HCT116 (cell line): ENCODE measurements at regions not wholly inside any gene's neighbourhood (a gene's known extent, or its start where the extent isn't known, plus 50 kb on each side); places are given as distances from the start of the nearest gene placed in this dataset.

Source experiments
- ATAC-seq: fragments of 200-7000 bp; cut with Tn5 transposase; 2 replicates; pipeline ENCODE4 v1.9.1; 2020; ENCODE audit warnings: mild to moderate bottlenecking, moderate library complexity
- BruUV-seq: library from RNA; stranded (reverse); fragments of 400-500 nt; replicated peaks from 2 replicates; lab custom pipeline; 2021; lab: Mats Ljungman, UMichigan
- CTCF ChIA-PET: fragments of 300-600 bp; sonication (Branson Sonifier 250); formaldehyde crosslinking; loops from one replicate; lab custom pipeline; 2021; ENCODE audit warnings: antibody characterized with exemption; lab: Charles Lee
- POLR2A ChIA-PET: fragments of 300-600, 350-600 bp; sonication (Branson Sonifier 250); formaldehyde crosslinking; loops from one replicate; lab custom pipeline; 2021; ENCODE audit warnings: antibody characterized with exemption; lab: Charles Lee
- RAD21 ChIA-PET, 2 experiments: fragments of 300-600 bp; sonication (Branson Sonifier 250); formaldehyde crosslinking; loops; one replicate each; lab custom pipeline; 2023; ENCODE audit warnings: low total read pairs in 2 of 2; ENCODE audit not compliant: uncharacterized antibody in 2 of 2, unreplicated experiment in 2 of 2, low non-redundant PET in 1 of 2; lab: Charles Lee
- DNase-seq: peaks from one replicate; pipeline ENCODE4 v3.0.0-alpha.2; 2010; ENCODE audit warnings: low read depth, low spot score
- H2AFZ ChIP-seq: fragments of 200-600 bp; shearing (Covaris generic), sonication (generic); 2 replicates; pipeline ENCODE4 v1.6.1; 2017; ENCODE audit warnings: low read depth, mixed run types, mixed read lengths, antibody characterized with exemption, low read length; ENCODE audit not compliant: poor library complexity, severe bottlenecking
- H3K27ac ChIP-seq: 2 replicates; pipeline ENCODE4 v1.5.1; 2012; ENCODE audit warnings: low read depth, low read length
- H3K27me3 ChIP-seq: fragments of 200-600 bp; sonication (generic); 2 replicates; pipeline ENCODE4 v1.6.1; 2016; ENCODE audit warnings: mixed run types, low read length, mixed read lengths; ENCODE audit not compliant: insufficient read depth
- H3K36me3 ChIP-seq, 2 experiments: fragments of 200-500 bp in 1 of 2; fragments of 200-600 bp in 1 of 2; sonication (Bioruptor generic) in 1 of 2; sonication (generic) in 1 of 2; 2 replicates each; pipeline versions ENCODE4 v1.5.1 to v1.6.1; 2014 to 2016; ENCODE audit warnings: low read length in 2 of 2, inconsistent platforms in 1 of 2, mixed read lengths in 1 of 2, mixed run types in 1 of 2; ENCODE audit not compliant: insufficient read depth in 2 of 2, control insufficient read depth in 1 of 2
- H3K4me1 ChIP-seq, 2 experiments: fragments of 200-600 bp in 1 of 2; sonication (generic) in 1 of 2; 2 replicates each; pipeline versions ENCODE4 v1.5.1 to v1.6.1; 2012 to 2017; ENCODE audit warnings: low read length in 2 of 2, inconsistent platforms in 1 of 2, mild to moderate bottlenecking in 1 of 2, mixed read lengths in 1 of 2, mixed run types in 1 of 2, moderate library complexity in 1 of 2; ENCODE audit not compliant: insufficient read depth in 2 of 2, control insufficient read depth in 1 of 2
- H3K4me2 ChIP-seq: fragments of 200-600 bp; sonication (generic); 2 replicates; pipeline ENCODE4 v1.6.1; 2017; ENCODE audit warnings: mixed run types, low read length, mixed read lengths
- H3K4me3 ChIP-seq, 2 experiments: fragments of 200-600 bp in 1 of 2; sonication (generic) in 1 of 2; replicated peaks in 1 of 2; 2 replicates each; pipeline ENCODE4 v1.5.1; 2011 to 2016; ENCODE audit warnings: low read length in 2 of 2, control low read depth in 1 of 2, low read depth in 1 of 2, mild to moderate bottlenecking in 1 of 2, mixed read lengths in 1 of 2, mixed run types in 1 of 2
- H3K79me2 ChIP-seq: fragments of 200-600 bp; sonication (generic); 2 replicates; pipeline ENCODE4 v1.6.1; 2017; ENCODE audit warnings: mild to moderate bottlenecking, mixed run types, low read length, moderate library complexity, mixed read lengths; ENCODE audit not compliant: insufficient read depth
- H3K9ac ChIP-seq: fragments of 200-600 bp; sonication (generic); 2 replicates; pipeline ENCODE4 v1.6.1; 2016; ENCODE audit warnings: low read length, mixed read lengths
- H3K9me2 ChIP-seq: fragments of 200-600 bp; sonication (generic), shearing (Covaris generic); 2 replicates; pipeline ENCODE4 v1.6.1; 2017; ENCODE audit warnings: mixed run types, mild to moderate bottlenecking, moderate library complexity; ENCODE audit not compliant: insufficient read depth
- H3K9me3 ChIP-seq, 2 experiments: fragments of 200-500 bp in 1 of 2; fragments of 200-600 bp in 1 of 2; sonication (Bioruptor generic) in 1 of 2; sonication (generic) in 1 of 2; 2 replicates each; pipeline ENCODE4 v1.6.1; 2014 to 2017; ENCODE audit warnings: low read length in 2 of 2, mixed read lengths in 2 of 2, inconsistent platforms in 1 of 2, low read depth in 1 of 2, mild to moderate bottlenecking in 1 of 2, mixed run types in 1 of 2, moderate library complexity in 1 of 2; ENCODE audit not compliant: control insufficient read depth in 1 of 2, insufficient read depth in 1 of 2
- H4K20me1 ChIP-seq: fragments of 200-600 bp; sonication (generic), shearing (Covaris generic); 2 replicates; pipeline ENCODE4 v1.6.1; 2017; ENCODE audit warnings: mixed run types, mild to moderate bottlenecking, moderate library complexity; ENCODE audit not compliant: insufficient read depth
- ATF3 ChIP-seq: IDR thresholded peaks from 2 replicates; pipeline ENCODE4 v1.6.1; 2012
- EGR1 ChIP-seq: IDR thresholded peaks from 2 replicates; pipeline ENCODE4 v1.6.1; 2012; ENCODE audit warnings: low read depth
- ELF1 ChIP-seq: IDR thresholded peaks from 2 replicates; pipeline ENCODE4 v1.6.1; 2012; ENCODE audit warnings: low read depth, borderline replicate concordance
- EZH2 ChIP-seq: fragments of 200-600 bp; sonication (generic); IDR thresholded peaks from 2 replicates; pipeline ENCODE4 v1.6.1; 2017; ENCODE audit warnings: antibody characterized with exemption, mixed run types
- EZH2phosphoT487 ChIP-seq: fragments of 200-600 bp; IDR thresholded peaks from 2 replicates; pipeline ENCODE4 v1.6.1; 2018; ENCODE audit warnings: antibody characterized with exemption, borderline replicate concordance
- JUND ChIP-seq: IDR thresholded peaks from 2 replicates; pipeline ENCODE4 v1.6.1; 2012
- POLR2AphosphoS5 ChIP-seq: IDR thresholded peaks from 2 replicates; pipeline ENCODE4 v1.6.1; 2011; ENCODE audit warnings: mild to moderate bottlenecking, low read depth, low read length, moderate library complexity
- REST ChIP-seq: IDR thresholded peaks from 2 replicates; pipeline ENCODE4 v1.6.1; 2012; ENCODE audit warnings: low read depth
- SIN3A ChIP-seq: IDR thresholded peaks from 2 replicates; pipeline ENCODE4 v1.6.1; 2012; ENCODE audit warnings: low read depth
- SRF ChIP-seq: IDR thresholded peaks from 2 replicates; pipeline ENCODE4 v1.6.1; 2012; ENCODE audit warnings: low read depth
- ZFX ChIP-seq: fragments of 450-650 bp; IDR thresholded peaks from 2 replicates; pipeline ENCODE4 v1.6.1; 2017
- ZNF274 ChIP-seq: fragments of 200-500 bp; sonication (Bioruptor generic); IDR thresholded peaks from 2 replicates; pipeline ENCODE4 v1.6.1; 2014; ENCODE audit warnings: mild to moderate bottlenecking, low read depth, low read length, inconsistent platforms
- intact Hi-C: fragments of 100-400 bp; cut with micrococcal nuclease; formaldehyde crosslinking; loops from 2 replicates; pipeline ENCODE4 v1.10.0; 2022
- TF ChIP-seq, protein P1 (sequence below): IDR thresholded peaks from 2 replicates; pipeline ENCODE4 v1.6.1; 2011; ENCODE audit warnings: mild to moderate bottlenecking, low read length, moderate library complexity; ENCODE audit not compliant: insufficient replicate concordance; ENCODE audit errors: extremely low read depth

DNA sequence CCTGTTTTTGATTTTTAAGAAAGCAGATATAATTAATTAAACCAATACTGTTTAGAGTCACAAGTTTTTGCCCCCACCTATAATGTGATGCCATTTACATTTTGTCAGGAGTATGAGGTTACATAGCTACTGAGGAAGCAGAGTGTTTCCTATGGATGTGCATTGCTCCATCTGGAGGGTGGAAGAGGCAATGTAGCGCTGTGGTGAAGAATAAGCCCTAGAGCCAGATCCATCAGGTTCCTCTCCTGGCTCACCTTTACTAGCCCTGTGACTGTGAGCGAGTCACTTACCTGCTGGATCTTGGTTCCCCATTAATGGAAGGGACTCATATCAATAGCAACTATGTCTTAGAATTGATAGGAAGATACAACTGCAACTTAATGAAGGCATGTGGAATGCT is 216.0 kb downstream of the GPAM start:
- no peaks in the 10 kb centered on the region for H3K9me2 ChIP-seq
- RAD21 ChIA-PET: no interaction called here
- H3K27ac ChIP-seq: no peak overlapping the region
- POLR2A ChIA-PET: no interaction called here
- no peak for TF ChIP-seq EGR1
- TF ChIP-seq REST: no peak
- no peak for TF ChIP-seq SRF
- no peak for TF ChIP-seq ZFX
- TF ChIP-seq JUND: no peak
- intact Hi-C loops: no loop called here
- H3K4me1 ChIP-seq: no peaks in the 10 kb centered on the region
- H3K36me3 ChIP-seq: no peaks in the 10 kb centered on the region
- peaks cover 22% of the 10 kb centered on the region for H3K27me3 ChIP-seq
- ATAC-seq (peak; percentile 70), DNase-seq (no peak)
- H3K9ac ChIP-seq: no peak overlapping the region
- no peaks in the 10 kb centered on the region for H3K9me3 ChIP-seq
- H3K4me2 ChIP-seq: no peak overlapping the region
- no peak overlapping the region for H3K4me3 ChIP-seq
- CTCF ChIA-PET: no interaction called here
- H2AFZ ChIP-seq: no peak overlapping the region
- BruUV-seq: no TSS peak
- no peaks in the 10 kb centered on the region for H3K79me2 ChIP-seq
- H4K20me1 ChIP-seq: no peaks in the 10 kb centered on the region

GRCh38 chr10:111968647-111969046 is 214.9 kb downstream of the GPAM start:
- no peak overlapping the region for H3K27ac ChIP-seq
- no peaks in the 10 kb centered on the region for H3K4me1 ChIP-seq
- no peak overlapping the region for H3K4me3 ChIP-seq
- H3K9ac ChIP-seq: no peak overlapping the region
- no peak overlapping the region for H3K4me2 ChIP-seq
- peaks cover 18% of the 10 kb centered on the region; the same call in 1 of the 2 replicates for H3K27me3 ChIP-seq
- DNase-seq: no peak
- no TSS peak for BruUV-seq
- TF ChIP-seq ATF3: no peak
- no peak for TF ChIP-seq SIN3A
- no peak for TF ChIP-seq EZH2phosphoT487
- TF ChIP-seq ZNF274: no peak
- no peak for TF ChIP-seq SRF
- no peak for TF ChIP-seq JUND
- TF ChIP-seq, protein P1, sequence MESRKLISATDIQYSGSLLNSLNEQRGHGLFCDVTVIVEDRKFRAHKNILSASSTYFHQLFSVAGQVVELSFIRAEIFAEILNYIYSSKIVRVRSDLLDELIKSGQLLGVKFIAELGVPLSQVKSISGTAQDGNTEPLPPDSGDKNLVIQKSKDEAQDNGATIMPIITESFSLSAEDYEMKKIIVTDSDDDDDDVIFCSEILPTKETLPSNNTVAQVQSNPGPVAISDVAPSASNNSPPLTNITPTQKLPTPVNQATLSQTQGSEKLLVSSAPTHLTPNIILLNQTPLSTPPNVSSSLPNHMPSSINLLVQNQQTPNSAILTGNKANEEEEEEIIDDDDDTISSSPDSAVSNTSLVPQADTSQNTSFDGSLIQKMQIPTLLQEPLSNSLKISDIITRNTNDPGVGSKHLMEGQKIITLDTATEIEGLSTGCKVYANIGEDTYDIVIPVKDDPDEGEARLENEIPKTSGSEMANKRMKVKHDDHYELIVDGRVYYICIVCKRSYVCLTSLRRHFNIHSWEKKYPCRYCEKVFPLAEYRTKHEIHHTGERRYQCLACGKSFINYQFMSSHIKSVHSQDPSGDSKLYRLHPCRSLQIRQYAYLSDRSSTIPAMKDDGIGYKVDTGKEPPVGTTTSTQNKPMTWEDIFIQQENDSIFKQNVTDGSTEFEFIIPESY: no peak
- no peak for TF ChIP-seq ELF1
- TF ChIP-seq EZH2: no peak
- no peak for TF ChIP-seq POLR2AphosphoS5
- TF ChIP-seq, all 23 proteins: peak for 0
- RAD21 ChIA-PET: no interaction called here
- Histone ChIP-seq H3K79me2 (no peaks in the 10 kb centered on the region), H3K9me2 (no peaks in the 10 kb centered on the region), H3K9me3 (no peaks in the 10 kb centered on the region), H2AFZ (no peak overlapping the region), H3K36me3 (no peaks in the 10 kb centered on the region), H4K20me1 (no peaks in the 10 kb centered on the region)
- no peak for ATAC-seq
- POLR2A ChIA-PET: no interaction called here
- CTCF ChIA-PET: no interaction called here
- intact Hi-C loops: no loop called here
